HepG2 (cell line): ENCODE measurements at regions not wholly inside any gene's neighbourhood (a gene's known extent, or its start where the extent isn't known, plus 50 kb on each side); places are given as distances from the start of the nearest gene placed in this dataset.

Experiments used
- RFXANK ChIP-seq: IDR thresholded peaks from 2 replicates; pipeline ENCODE4 v1.6.1; 2016
- SP4 ChIP-seq: sonication (generic); formaldehyde crosslinking; IDR thresholded peaks from 2 replicates; pipeline ENCODE4 v1.8.1; 2023; ENCODE audit warnings: mild to moderate bottlenecking, missing genetic modification reagents
- ZC3H4 ChIP-seq: sonication (generic); formaldehyde crosslinking; IDR thresholded peaks from 2 replicates; pipeline ENCODE4 v1.4.0; 2020; ENCODE audit warnings: missing genetic modification reagents, borderline replicate concordance
- ZNF343 ChIP-seq: sonication (generic); formaldehyde crosslinking; IDR thresholded peaks from 2 replicates; pipeline ENCODE4 v1.4.0; 2020; ENCODE audit warnings: mild to moderate bottlenecking, missing genetic modification reagents
- ZNF747 ChIP-seq: sonication (generic); formaldehyde crosslinking; IDR thresholded peaks from 2 replicates; pipeline ENCODE4 v1.8.1; 2023; ENCODE audit warnings: missing genetic modification reagents, mild to moderate bottlenecking, borderline replicate concordance
- TF ChIP-seq, protein P1 (sequence below): sonication (generic); formaldehyde crosslinking; IDR thresholded peaks from 2 replicates; pipeline ENCODE4 v1.8.1; 2023; ENCODE audit warnings: mild to moderate bottlenecking, missing genetic modification reagents
- TF ChIP-seq, protein P2 (sequence below): sonication (generic); formaldehyde crosslinking; IDR thresholded peaks from 2 replicates; pipeline ENCODE4 v1.5.0; 2020; ENCODE audit warnings: mild to moderate bottlenecking, missing genetic modification reagents, moderate library complexity
- TF ChIP-seq, protein P3 (sequence below): sonication (generic); formaldehyde crosslinking; IDR thresholded peaks from 2 replicates; pipeline ENCODE4 v1.4.0; 2020; ENCODE audit warnings: missing genetic modification reagents

DNA sequence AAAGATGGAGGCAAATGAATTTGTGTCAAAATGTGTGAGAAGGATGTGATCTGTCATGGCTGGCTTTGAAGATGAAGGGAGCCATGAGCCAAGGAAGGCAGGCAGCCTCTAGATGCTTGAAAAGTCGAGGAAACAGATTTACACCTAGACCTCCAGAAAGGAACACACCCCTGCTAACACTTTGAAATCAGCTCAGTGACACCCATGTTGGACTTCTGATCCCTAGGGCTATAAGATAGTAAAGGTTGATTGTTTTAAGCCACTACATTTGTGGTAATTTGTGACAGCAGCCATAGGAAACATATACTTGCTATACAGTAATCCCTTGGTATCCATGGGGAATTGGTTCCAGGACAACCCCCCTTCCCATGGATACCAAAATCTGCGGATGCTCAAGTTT, 80.5 kb upstream of the DYRK2 start:
- TF ChIP-seq SP4 (CRISPR knock-in tag) (no peak), ZNF747 (CRISPR knock-in tag) (no peak), ZC3H4 (CRISPR knock-in tag) (no peak), RFXANK (CRISPR knock-in tag) (no peak), ZNF343 (CRISPR knock-in tag) (no peak)
- TF ChIP-seq, protein P1, sequence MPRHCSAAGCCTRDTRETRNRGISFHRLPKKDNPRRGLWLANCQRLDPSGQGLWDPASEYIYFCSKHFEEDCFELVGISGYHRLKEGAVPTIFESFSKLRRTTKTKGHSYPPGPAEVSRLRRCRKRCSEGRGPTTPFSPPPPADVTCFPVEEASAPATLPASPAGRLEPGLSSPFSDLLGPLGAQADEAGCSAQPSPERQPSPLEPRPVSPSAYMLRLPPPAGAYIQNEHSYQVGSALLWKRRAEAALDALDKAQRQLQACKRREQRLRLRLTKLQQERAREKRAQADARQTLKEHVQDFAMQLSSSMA: no peak
- TF ChIP-seq, protein P2, sequence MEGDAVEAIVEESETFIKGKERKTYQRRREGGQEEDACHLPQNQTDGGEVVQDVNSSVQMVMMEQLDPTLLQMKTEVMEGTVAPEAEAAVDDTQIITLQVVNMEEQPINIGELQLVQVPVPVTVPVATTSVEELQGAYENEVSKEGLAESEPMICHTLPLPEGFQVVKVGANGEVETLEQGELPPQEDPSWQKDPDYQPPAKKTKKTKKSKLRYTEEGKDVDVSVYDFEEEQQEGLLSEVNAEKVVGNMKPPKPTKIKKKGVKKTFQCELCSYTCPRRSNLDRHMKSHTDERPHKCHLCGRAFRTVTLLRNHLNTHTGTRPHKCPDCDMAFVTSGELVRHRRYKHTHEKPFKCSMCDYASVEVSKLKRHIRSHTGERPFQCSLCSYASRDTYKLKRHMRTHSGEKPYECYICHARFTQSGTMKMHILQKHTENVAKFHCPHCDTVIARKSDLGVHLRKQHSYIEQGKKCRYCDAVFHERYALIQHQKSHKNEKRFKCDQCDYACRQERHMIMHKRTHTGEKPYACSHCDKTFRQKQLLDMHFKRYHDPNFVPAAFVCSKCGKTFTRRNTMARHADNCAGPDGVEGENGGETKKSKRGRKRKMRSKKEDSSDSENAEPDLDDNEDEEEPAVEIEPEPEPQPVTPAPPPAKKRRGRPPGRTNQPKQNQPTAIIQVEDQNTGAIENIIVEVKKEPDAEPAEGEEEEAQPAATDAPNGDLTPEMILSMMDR: no peak
- TF ChIP-seq, protein P3, sequence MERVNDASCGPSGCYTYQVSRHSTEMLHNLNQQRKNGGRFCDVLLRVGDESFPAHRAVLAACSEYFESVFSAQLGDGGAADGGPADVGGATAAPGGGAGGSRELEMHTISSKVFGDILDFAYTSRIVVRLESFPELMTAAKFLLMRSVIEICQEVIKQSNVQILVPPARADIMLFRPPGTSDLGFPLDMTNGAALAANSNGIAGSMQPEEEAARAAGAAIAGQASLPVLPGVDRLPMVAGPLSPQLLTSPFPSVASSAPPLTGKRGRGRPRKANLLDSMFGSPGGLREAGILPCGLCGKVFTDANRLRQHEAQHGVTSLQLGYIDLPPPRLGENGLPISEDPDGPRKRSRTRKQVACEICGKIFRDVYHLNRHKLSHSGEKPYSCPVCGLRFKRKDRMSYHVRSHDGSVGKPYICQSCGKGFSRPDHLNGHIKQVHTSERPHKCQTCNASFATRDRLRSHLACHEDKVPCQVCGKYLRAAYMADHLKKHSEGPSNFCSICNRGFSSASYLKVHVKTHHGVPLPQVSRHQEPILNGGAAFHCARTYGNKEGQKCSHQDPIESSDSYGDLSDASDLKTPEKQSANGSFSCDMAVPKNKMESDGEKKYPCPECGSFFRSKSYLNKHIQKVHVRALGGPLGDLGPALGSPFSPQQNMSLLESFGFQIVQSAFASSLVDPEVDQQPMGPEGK (CRISPR knock-in tag): no peak
